GM18517 (cell line): ENCODE measurements at regions not wholly inside any gene's neighbourhood (a gene's known extent, or its start where the extent isn't known, plus 50 kb on each side); places are given as distances from the start of the nearest gene placed in this dataset.

Experiments used
- ATAC-seq: cut with Tn5 transposase; IDR thresholded peaks from one replicate; pipeline ENCODE4 v1.9.1; 2021; ENCODE audit warnings: mild to moderate bottlenecking, moderate library complexity; ENCODE audit not compliant: unreplicated experiment

GRCh38 chr12:132395192-132395907 lies 66.0 kb upstream of the GALNT9 start:
- no peak for ATAC-seq

DNA sequence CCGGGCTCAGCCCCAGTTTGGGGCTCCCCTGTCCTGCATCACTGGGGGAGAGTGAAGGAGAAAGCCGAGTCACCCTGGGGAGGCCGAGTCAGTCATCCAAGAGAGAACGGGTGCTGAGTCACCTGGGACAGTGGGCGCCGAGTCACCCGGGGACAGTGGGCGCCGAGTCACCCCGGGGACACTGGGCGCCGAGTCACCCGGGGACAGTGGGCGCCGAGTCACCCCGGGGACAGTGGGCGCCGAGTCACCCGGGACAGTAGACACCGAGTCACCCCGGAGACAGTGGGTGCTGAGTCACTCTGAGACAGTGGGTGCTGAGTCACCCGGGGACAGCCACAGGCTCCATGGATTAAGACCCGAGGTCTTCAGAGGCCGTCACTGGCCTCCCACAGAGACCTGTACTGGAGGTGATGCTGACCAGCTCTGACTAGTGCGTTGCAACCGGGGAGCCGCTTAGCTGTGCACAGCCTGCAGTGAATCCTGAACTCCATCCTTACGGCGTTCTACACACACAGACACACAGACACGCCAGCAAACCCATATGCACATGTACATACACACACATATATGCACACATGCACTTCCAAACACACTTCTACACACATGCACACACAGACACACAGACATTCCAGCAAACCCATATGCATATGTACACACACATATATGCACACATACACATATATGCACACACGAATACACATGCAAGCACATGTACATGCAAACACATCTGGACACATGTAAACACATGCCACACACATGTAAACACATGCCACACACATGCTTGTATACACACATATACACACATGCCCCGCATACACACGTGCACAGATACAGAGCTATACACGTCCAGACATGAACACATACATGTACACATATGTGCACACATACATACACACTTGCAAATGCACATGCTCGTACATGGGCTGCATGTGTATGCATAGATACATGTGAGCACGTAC lies 64.9 kb upstream of the GALNT9 start:
- ATAC-seq, result no peak

DNA sequence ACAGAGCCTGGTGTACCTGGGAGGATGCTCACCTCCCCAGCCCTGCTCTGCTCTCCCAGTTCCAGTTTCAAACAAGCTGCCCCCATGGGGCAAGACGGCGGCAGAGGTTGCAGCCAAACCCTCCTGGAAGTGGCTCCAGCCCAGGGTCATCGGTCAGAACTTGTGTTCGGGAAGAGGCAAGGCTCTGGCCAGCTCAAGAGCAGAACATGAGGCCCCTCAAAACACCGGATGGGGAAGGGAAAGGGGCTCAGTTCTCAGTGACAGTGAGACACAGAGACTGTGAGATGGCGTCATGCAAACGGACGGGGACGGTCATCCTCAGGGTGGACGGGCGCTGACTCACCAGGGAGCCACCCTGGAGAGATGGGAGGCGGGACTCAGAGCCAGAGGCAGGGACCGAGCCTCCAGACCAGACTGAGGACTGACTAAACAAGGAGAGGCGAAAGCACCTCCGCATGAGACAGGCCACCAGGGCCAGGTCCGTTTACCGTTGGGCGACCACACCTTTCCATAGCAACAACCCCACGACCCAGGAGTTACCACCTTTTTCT lies 63.9 kb upstream of the GALNT9 start:
- ATAC-seq, result no peak

DNA sequence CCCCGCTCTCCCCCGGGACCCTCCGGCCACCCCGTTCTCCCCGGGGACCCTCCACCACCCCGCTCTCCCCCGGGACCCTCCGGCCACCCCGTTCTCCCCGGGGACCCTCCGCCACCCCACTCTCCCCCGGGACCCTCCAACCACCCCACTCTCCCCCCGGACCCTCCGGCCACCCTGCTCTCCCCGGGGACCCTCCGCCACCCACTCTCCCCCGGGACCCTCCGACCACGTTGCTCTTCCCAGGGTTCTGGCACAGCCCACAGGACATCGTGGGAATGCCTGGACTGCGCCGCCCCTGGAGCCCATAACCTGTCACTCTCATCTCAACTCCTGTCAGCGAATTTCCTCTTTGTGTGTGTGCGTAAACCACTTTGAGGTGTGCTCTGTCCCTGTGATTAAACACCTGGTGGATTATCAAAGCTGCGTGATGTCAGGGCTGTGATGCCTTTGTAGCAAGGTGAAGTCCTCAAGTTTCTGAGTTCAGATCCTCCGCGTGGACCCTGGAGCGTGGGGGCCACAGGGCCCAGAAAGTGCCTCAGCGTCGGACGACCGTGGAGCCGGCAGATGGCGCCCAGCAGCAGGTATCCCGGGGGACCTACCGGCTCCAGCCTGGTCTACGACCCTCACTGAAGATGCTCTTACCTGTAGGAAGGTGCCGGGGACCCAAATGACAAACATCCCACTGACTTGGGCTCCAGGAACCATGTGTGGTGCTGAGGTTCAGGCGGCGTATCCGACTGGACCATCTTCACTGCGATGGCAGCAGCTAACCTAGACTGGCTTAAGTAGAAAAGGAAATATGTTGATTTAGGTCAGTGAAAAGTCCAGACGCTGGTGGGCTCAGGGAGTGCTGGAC lies 63.2 kb upstream of the GALNT9 start:
- no peak for ATAC-seq

- no peak for ATAC-seq
These were observed 62.1 kb upstream of the GALNT9 start for GRCh38 chr12:132391326-132392041.

DNA sequence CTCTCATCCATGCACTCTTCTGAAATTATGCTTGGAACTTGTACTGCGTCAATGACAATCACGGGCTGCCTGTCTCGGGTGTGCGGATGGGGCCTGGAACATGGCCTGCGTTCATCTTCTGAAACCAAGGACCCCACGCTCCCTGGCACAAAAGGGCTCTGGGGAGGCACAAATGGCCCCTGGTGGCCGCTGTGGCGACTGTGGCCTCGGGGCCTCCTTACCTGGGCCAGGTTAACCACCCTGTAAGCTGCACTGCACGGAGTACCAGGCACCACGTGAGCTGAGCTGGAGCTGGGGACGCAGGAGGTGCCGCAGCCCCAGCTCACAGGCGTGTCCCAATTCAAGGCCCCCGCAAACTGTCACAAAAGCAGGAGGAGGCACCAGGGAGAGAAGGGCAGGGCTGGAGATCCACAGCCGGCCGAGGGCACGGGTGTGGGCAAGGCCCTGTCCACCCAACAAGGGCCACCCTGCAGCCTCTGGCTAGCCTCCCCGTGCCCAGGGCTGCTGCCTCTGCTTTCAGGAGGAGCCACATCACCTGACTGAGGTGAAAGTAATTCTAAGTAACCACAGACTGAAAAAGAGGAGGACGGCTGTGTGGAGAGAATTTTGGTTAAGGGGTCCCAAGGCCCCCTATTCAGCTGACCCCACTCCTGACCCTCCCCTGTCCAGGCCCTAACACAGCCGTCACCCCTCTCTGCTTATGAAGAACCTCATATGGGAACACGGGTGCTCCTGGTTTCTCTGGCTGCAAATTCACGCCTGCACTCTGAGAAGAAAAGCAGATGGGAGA lies 61.1 kb upstream of the GALNT9 start:
- no peak for ATAC-seq

DNA sequence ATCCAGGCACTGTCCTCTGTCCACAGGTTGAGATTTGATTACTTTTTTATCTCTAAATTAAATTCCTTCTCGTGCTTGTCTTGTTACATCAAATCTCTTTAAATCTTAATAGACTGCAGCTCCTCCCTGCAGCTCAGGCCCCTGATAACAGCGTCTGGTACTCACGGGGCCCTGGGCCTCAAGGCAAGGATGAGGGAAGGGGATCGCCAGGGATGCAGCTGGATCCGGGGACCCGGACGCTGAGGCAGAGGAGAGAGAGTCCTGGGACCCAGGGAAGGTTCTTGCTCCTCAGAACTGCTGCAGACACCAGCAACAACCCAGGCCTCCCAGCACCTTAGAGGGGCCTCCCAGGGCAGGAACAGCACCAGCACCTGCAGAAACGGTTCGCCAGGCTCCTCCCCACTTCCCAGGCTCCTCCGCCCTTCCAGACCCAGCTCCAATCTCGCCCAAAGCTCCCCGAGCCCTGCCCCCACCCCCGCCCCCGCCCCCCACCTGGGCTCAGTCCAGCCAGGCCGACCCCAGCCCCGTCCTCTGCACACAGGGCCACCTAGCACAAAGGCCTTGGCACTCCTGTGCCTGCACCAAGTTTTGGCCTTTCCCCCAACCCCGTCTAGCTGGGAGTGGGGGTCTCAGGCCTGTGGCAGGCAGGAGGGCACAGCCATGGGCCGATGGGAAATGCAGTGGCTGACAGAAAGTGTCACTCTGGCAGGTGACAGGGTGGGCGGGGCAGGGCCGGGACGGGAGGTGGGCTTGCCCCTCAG lies 60.3 kb upstream of the GALNT9 start:
- no peak for ATAC-seq

DNA sequence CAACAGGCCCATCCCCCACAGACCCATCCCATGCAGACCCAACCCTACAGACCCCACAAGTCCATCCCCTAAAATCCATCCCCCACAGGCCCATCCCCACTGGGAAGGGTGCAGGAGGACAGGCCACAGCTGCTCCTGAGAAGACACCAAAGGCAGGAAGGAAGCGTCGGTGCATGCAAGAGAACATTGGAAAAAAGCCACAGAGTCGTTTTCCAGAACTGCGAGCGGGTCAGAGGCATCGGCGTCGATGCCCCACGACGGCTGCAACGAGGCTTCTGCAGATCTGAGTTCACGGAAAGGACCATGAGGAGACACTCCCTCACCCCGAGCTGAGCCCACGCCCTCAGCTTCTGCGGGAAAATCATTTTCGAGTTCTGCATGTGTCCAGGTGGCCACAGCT lies 59.6 kb upstream of the GALNT9 start:
- no peak for ATAC-seq

GRCh38 chr12:132388379-132389015 lies 59.1 kb upstream of the GALNT9 start:
- no peak for ATAC-seq

GRCh38 chr12:132386926-132387497 lies 57.6 kb upstream of the GALNT9 start:
- no peak for ATAC-seq

- ATAC-seq, result no peak
These were observed 56.7 kb upstream of the GALNT9 start for GRCh38 chr12:132385923-132386751.

DNA sequence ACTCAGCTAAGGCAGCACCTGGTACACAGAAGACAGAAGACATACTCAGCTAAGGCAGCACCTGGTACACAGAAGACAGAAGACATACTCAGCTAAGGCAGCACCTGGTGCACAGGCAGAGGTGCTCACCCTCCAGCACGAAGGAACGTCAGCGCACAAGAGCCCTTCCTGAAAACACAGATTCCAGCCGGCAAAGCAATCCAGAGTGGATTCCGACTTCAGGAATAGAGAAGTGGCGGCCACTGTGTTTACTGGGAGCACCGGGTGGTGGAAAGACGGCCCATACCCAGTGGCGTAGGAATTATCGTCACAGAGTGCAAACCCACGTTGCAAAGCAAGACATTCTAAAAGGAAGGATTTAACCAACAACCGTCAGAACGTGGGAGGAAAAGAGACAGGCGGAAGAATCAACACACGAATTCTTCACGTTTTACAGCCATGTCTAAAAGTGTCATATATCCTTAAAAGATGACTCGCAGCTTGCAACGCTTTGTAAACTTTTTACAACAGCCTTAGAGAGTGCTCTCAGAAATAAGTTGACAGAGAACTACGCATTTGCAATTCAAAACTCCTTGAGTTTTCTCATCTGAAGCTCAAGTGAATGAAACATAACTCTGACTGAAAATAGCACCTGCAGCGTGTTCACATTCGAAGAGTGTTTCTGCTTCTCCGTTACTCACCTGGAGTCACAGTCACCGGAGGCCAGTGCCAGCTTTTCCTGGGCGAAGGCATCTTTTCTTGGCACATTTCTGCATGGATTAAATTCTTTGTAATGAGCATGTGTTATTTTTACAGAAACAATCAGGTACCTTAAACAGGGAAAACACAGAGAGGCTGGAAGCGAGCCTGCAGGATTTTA lies 55.8 kb upstream of the GALNT9 start:
- ATAC-seq, result no peak

GRCh38 chr12:132380641-132381040 lies 51.3 kb upstream of the GALNT9 start:
- no peak for ATAC-seq

DNA sequence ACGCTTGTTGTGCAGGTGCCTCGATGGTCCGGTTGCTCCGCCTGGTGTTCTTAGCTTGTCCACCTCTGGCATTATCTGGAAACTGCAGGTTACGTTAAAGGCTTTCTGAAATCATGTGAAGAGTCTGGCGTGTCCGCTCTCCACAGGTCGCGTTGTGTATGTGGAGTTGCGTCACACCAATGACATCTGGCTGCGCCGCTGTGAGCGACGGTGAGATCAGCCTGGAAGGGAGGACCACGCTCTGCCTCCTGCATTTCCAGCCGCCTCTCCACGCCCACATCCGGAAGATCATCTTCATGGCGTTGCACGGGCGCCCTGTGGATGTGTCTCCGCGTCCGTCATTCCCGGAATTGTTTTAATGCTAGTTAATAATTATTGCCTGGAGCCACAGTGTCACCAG lies 50.6 kb upstream of the GALNT9 start:
- ATAC-seq, result no peak

DNA sequence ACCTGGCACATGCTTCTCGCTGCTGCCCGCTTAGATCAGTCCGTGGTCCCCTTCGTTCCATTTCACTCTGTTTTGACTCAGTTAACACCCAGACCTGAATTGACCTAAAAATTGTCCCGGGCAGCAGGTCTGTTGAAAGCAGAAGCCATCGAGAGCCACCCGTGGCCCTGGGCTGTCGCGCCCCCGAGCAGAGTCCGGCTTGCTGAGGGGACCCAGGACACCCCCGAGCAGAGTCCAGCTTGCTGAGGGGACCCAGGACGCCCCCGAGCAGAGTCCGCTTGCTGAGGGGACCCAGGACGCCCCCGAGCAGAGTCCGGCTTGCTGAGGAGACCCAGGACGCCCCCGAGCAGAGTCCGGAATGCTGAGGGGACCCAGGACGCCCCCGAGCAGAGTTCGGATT lies 50.2 kb upstream of the GALNT9 start:
- no peak for ATAC-seq
